Nephron progenitor cell (in vitro differentiated cells): ENCODE measurements at regions not wholly inside any gene's neighbourhood (a gene's known extent, or its start where the extent isn't known, plus 50 kb on each side); places are given as distances from the start of the nearest gene placed in this dataset.

Source experiments
- DNase-seq: peaks from one replicate; pipeline ENCODE4 v3.0.0; 2021
- H3K27ac Mint-ChIP-seq: 2 replicates; pipeline ENCODE4 v1.8.0; 2021; ENCODE audit warnings: mild to moderate bottlenecking, moderate library complexity, mixed read lengths
- H3K27me3 Mint-ChIP-seq: 2 replicates; pipeline ENCODE4 v1.8.0; 2021; ENCODE audit warnings: mild to moderate bottlenecking, low read depth, mixed read lengths; ENCODE audit not compliant: poor library complexity
- H3K36me3 Mint-ChIP-seq: 2 replicates; pipeline ENCODE4 v1.8.0; 2021; ENCODE audit warnings: low read depth, mixed read lengths
- H3K4me1 Mint-ChIP-seq: 2 replicates; pipeline ENCODE4 v1.8.0; 2021; ENCODE audit warnings: mixed read lengths
- H3K4me3 Mint-ChIP-seq: 2 replicates; pipeline ENCODE4 v1.8.0; 2021; ENCODE audit warnings: mild to moderate bottlenecking, moderate library complexity, mixed read lengths
- H3K9me3 Mint-ChIP-seq: 2 replicates; pipeline ENCODE4 v1.8.0; 2021; ENCODE audit warnings: mild to moderate bottlenecking, moderate library complexity, mixed read lengths
- CTCF ChIP-seq: fragments of 200-600 bp; sonication (generic); IDR thresholded peaks from 2 replicates; pipeline ENCODE4 v1.5.0; 2021; ENCODE audit warnings: antibody characterized with exemption

DNA sequence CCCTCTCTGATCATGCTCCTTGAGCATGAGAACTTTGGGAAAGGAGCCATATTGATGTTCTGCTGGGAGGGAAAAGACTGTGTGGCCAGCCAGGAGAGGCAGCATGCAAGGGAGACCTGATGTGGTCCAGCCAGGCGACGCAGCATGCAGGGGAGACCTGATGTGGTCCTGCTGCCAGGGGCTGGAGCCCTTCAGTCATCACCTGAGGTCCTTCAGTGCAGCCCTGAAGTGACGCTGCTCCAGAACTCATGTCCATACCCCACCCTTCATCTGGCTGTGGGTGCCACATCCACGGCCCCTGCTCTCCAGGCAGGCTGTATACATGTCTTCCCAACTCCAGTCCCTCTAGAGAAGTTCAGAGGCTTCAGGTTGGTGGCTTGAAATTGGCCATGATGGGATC lies 134.4 kb downstream of the ERMARD start:
- no peak overlapping the region for H3K27ac Mint-ChIP-seq
- no peak for DNase-seq
- no peak for TF ChIP-seq CTCF
- peaks cover 38% of the 10 kb centered on the region for H3K4me1 Mint-ChIP-seq
- peaks cover 18% of the 10 kb centered on the region for H3K9me3 Mint-ChIP-seq
- H3K36me3 Mint-ChIP-seq: peaks cover 3% of the 10 kb centered on the region
- peaks cover 45% of the 10 kb centered on the region for H3K27me3 Mint-ChIP-seq
- no peak overlapping the region for H3K4me3 Mint-ChIP-seq

DNA sequence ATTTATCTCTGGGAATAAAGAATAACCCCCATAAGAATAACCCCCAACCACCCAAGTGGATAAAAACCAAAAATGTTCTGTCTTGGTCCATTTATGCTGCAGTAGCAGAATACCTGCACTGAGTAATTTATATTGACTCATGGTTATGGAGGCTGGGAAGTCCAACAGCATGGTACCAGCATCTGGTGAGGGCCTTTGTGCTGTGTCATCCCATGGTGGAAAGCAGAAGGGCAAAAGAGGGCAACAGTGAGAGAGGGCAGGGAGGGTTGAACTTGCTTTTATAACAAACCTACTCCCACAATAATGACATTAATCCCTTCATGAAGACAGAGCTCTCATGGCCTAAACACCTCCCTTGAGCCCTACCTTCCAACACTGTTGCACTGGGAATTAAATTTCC lies 133.7 kb downstream of the ERMARD start:
- TF ChIP-seq CTCF: no peak
- Mint-ChIP-seq H3K36me3 (no peaks in the 10 kb centered on the region), H3K9me3 (peaks cover 13% of the 10 kb centered on the region), H3K27me3 (peaks cover 43% of the 10 kb centered on the region), H3K27ac (no peak overlapping the region), H3K4me1 (peaks cover 31% of the 10 kb centered on the region), H3K4me3 (no peak overlapping the region)
- no peak for DNase-seq

DNA sequence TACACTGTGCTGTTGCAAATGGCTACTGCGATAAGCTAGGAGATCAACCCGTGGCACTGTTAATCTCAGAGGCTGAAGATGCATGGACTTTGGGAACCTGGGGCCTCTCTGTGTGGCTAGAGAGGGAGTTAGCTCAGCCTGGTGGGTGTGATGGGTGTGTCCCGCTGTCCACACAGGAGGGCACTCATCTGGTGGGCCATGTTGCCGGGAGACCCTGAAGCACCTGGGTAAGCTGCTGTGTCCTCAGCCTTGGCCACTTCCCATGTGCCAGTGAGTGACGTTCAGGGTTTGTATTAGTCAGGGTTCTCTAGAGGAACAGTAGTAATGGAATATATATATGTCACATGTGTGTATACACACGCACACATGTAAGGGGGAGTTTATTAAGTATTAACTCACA lies 132.7 kb downstream of the ERMARD start:
- Mint-ChIP-seq H3K4me3 (no peak overlapping the region), H3K4me1 (peaks cover 21% of the 10 kb centered on the region), H3K27ac (no peak overlapping the region), H3K27me3 (peaks cover 44% of the 10 kb centered on the region), H3K36me3 (no peaks in the 10 kb centered on the region), H3K9me3 (peaks cover 13% of the 10 kb centered on the region)
- no peak for DNase-seq
- TF ChIP-seq CTCF: no peak

- peaks cover 13% of the 10 kb centered on the region for H3K9me3 Mint-ChIP-seq
- TF ChIP-seq CTCF: no peak
- H3K27me3 Mint-ChIP-seq: peaks cover 44% of the 10 kb centered on the region
- H3K36me3 Mint-ChIP-seq: no peaks in the 10 kb centered on the region
- H3K4me1 Mint-ChIP-seq: peaks cover 14% of the 10 kb centered on the region
- DNase-seq: no peak
- H3K4me3 Mint-ChIP-seq: no peak overlapping the region
- H3K27ac Mint-ChIP-seq: no peak overlapping the region
These were observed 131.9 kb downstream of the ERMARD start for GRCh38 chr6:169883316-169883715.

GRCh38 chr6:169881976-169882375 lies 130.6 kb downstream of the ERMARD start:
- TF ChIP-seq CTCF: no peak
- DNase-seq: no peak
- H3K36me3 Mint-ChIP-seq: no peaks in the 10 kb centered on the region
- H3K27me3 Mint-ChIP-seq: peaks cover 37% of the 10 kb centered on the region
- H3K4me3 Mint-ChIP-seq: no peak overlapping the region
- H3K4me1 Mint-ChIP-seq: peaks cover 6% of the 10 kb centered on the region
- H3K9me3 Mint-ChIP-seq: peaks cover 13% of the 10 kb centered on the region
- H3K27ac Mint-ChIP-seq: no peak overlapping the region

GRCh38 chr6:169881398-169881797 lies 130.0 kb downstream of the ERMARD start:
- H3K9me3 Mint-ChIP-seq: peaks cover 14% of the 10 kb centered on the region
- peaks cover 4% of the 10 kb centered on the region for H3K4me1 Mint-ChIP-seq
- DNase-seq: no peak
- H3K36me3 Mint-ChIP-seq: no peaks in the 10 kb centered on the region
- no peak for TF ChIP-seq CTCF
- no peak overlapping the region for H3K27ac Mint-ChIP-seq
- H3K27me3 Mint-ChIP-seq: peaks cover 39% of the 10 kb centered on the region
- no peak overlapping the region for H3K4me3 Mint-ChIP-seq
